ENCODE measurements at regions not wholly inside any gene's neighbourhood (a gene's known extent, or its start where the extent isn't known, plus 50 kb on each side); places are given as distances from the start of the nearest gene placed in this dataset.

DNA sequence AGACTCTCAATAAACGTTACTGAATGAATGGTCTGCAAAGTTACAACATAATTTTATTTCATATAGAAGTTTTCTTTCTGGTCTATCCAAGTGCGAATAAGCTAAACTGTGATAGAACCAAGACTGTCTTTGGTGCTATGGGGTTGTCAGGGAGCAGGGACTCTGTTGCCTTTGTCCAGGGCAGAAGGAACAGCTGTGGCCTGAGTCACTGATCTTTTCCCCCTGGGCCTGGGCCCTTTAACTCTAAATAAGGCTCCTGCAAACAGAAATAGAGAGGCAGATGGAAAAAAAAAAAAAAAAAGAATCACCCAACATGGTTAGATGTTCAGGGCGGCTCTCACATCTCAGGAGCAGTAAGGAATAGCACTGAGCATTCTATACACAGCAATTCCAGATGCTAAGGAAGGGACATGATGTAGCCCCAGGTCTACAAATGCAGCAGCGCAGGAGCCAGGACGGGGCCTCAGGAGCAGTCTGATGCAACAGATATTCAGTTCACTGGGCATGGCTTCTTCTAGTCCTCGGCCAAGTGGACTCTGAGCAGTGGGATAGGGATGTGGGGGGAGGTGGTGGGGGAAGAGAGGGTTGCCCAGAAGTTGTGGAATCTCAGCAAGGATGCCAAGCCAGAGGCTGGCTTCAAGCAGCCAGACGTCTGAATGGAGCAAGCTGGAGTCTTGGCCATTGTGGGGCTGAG, 247.1 kb upstream of the SIX2 start:
- Histone ChIP-seq H3K36me3 (no peaks in the 10 kb centered on the region), H3K4me1 (ENCODE audit: insufficient read depth) (peaks cover 13% of the 10 kb centered on the region), H3K9me3 (no peaks in the 10 kb centered on the region), H3K27ac (no peak overlapping the region), H3K4me3 (no peak overlapping the region), H3K27me3 (no peaks in the 10 kb centered on the region)
- DNase-seq: no peak
- no peak for TF ChIP-seq POLR2A (IDR thresholded peaks at IDR 0.05)
- TF ChIP-seq EP300 (IDR thresholded peaks at IDR 0.05): no peak
- TF ChIP-seq, protein P1, sequence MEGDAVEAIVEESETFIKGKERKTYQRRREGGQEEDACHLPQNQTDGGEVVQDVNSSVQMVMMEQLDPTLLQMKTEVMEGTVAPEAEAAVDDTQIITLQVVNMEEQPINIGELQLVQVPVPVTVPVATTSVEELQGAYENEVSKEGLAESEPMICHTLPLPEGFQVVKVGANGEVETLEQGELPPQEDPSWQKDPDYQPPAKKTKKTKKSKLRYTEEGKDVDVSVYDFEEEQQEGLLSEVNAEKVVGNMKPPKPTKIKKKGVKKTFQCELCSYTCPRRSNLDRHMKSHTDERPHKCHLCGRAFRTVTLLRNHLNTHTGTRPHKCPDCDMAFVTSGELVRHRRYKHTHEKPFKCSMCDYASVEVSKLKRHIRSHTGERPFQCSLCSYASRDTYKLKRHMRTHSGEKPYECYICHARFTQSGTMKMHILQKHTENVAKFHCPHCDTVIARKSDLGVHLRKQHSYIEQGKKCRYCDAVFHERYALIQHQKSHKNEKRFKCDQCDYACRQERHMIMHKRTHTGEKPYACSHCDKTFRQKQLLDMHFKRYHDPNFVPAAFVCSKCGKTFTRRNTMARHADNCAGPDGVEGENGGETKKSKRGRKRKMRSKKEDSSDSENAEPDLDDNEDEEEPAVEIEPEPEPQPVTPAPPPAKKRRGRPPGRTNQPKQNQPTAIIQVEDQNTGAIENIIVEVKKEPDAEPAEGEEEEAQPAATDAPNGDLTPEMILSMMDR (IDR thresholded peaks at IDR 0.05): no peak
- intact Hi-C loops (cut with DNase I): no loop called here
- 80 to 83% (median 82%) methylated on average over 7 of the region's 7 CpGs for WGBS, 3 donors

DNA sequence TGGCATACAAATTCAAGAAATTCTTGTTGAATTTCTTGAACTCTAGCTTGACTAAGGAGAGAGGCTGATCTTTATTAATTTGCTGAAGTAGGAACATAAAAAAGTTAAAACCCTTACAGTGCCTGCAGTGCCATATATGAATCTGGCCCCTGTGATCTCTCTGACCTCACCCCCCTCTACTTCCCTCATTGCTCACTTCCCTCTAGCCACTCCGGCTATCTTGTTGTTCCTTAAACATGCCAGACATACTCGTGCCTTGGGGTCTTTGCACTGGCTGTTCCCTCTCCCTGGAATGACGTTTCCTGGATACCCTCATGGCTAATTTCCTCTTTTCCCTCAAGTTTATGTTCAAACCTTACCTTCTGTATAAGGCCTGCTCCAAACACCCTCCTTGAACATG, 246.3 kb upstream of the SIX2 start:
- no peak for DNase-seq
- Histone ChIP-seq H3K4me3 (no peak overlapping the region), H3K27ac (no peak overlapping the region), H3K4me1 (ENCODE audit: insufficient read depth) (peaks cover 13% of the 10 kb centered on the region), H3K36me3 (no peaks in the 10 kb centered on the region), H3K9me3 (no peaks in the 10 kb centered on the region), H3K27me3 (no peaks in the 10 kb centered on the region)
- WGBS, 3 donors: 83 to 94% (median 85%) methylated on average over 3 of the region's 3 CpGs
- intact Hi-C loops (cut with DNase I): no loop called here
- TF ChIP-seq EP300 (IDR thresholded peaks at IDR 0.05) (no peak), POLR2A (IDR thresholded peaks at IDR 0.05) (no peak)
- TF ChIP-seq, protein P1 (IDR thresholded peaks at IDR 0.05): no peak

DNA sequence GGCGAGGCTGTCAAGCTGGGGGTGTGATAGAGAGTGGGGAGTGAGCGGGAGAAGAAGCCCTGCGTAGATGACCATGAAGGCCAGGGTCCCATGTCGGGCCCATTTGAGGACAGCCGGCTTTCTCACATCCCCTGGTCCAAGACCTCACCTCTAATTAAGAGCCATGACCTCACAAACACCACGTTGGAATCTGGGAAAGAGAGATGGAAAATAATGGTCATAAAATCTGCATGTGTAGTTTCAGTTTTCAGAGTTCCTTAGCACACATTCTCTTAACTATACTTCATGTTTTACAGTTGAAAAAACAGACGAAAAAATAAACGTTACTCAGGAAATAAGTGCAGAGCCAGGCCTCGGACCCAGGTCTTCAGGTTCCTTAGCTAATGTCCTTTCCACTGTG, 244.8 kb upstream of the SIX2 start:
- intact Hi-C loops (cut with DNase I): no loop called here

DNA sequence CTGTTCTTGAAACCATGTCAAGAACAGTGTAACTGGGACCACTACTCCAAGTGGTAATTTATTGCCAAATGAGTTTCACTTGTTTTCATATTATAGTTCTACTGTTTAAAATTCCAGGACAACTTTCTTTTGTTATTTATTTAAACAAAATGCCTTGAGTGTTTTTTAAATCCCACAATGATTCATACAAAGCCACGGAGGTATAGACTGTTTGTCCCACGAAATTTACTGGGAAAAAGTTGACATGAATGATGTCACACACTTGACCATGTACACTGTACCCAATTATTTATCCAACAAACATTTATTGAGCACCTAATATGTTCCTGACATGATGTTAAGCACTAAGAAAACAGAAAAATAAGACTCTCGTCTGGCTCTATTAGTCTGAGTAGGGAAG, 243.9 kb upstream of the SIX2 start:
- H3K9me3 ChIP-seq: no peaks in the 10 kb centered on the region

More for the DNA sequence above, 244.8 kb upstream of the SIX2 start:
- no peak overlapping the region for H3K27ac ChIP-seq
- H3K36me3 ChIP-seq: no peaks in the 10 kb centered on the region
- H3K4me1 ChIP-seq (ENCODE audit: insufficient read depth): peaks cover 13% of the 10 kb centered on the region
- no peak overlapping the region for H3K4me3 ChIP-seq
- no peaks in the 10 kb centered on the region for H3K27me3 ChIP-seq
- DNase-seq: no peak
- no peaks in the 10 kb centered on the region for H3K9me3 ChIP-seq
- TF ChIP-seq POLR2A (IDR thresholded peaks at IDR 0.05) (no peak), EP300 (IDR thresholded peaks at IDR 0.05) (no peak)
- TF ChIP-seq, protein P1 (IDR thresholded peaks at IDR 0.05): no peak
- 78 to 85% (median 80%) methylated on average over 9 of the region's 9 CpGs for WGBS, 3 donors

More for the DNA sequence above, 243.9 kb upstream of the SIX2 start:
- no peak overlapping the region for H3K27ac ChIP-seq
- H3K27me3 ChIP-seq: no peaks in the 10 kb centered on the region
- TF ChIP-seq EP300 (IDR thresholded peaks at IDR 0.05): no peak
- TF ChIP-seq, protein P1 (IDR thresholded peaks at IDR 0.05): no peak
- H3K4me3 ChIP-seq: no peak overlapping the region
- DNase-seq: no peak
- intact Hi-C loops (cut with DNase I): no loop called here
- peaks cover 11% of the 10 kb centered on the region for H3K4me1 ChIP-seq (ENCODE audit: insufficient read depth)
- no peaks in the 10 kb centered on the region for H3K36me3 ChIP-seq
- 26 to 50% (median 28%) methylated on average over 3 of the region's 3 CpGs for WGBS, 3 donors

Measured in ovary (tissue), 7 donors.